Transverse colon (tissue), 4 donors: ENCODE measurements at regions not wholly inside any gene's neighbourhood (a gene's known extent, or its start where the extent isn't known, plus 50 kb on each side); places are given as distances from the start of the nearest gene placed in this dataset.

ENCODE experiments used
- DNase-seq: peaks from one replicate; pipeline ENCODE4 v3.0.0-alpha.2; 2019
- H3K27ac ChIP-seq, 4 donors: fragments of 200-600 bp; sonication (generic); 2 replicates each; pipeline ENCODE4 v1.5.1; 2016 to 2018; ENCODE audit warnings: inconsistent platforms in 4 of 4
- H3K27me3 ChIP-seq: fragments of 200-600 bp; sonication (generic); 2 replicates; pipeline ENCODE4 v1.5.1; 2017; ENCODE audit warnings: inconsistent platforms
- H3K36me3 ChIP-seq, 4 donors: fragments of 200-600 bp; sonication (generic); 2 replicates each; pipeline ENCODE4 v1.5.1; 2017 to 2019; ENCODE audit warnings: inconsistent platforms in 4 of 4
- H3K4me1 ChIP-seq, 4 donors: fragments of 200-600 bp; sonication (generic); 2 replicates each; pipeline ENCODE4 v1.5.1; 2017 to 2020; ENCODE audit warnings: inconsistent platforms in 4 of 4
- H3K4me3 ChIP-seq, 4 donors: fragments of 200-600 bp; sonication (generic); 1 replicate in 1 of 4; 2 replicates in 3 of 4; pipeline versions ENCODE4 v1.5.1 to v1.6.1; 2017 to 2019; ENCODE audit warnings: inconsistent platforms in 4 of 4
- H3K9me3 ChIP-seq, 2 donors: fragments of 200-600 bp; sonication (generic); 2 replicates each; pipeline ENCODE4 v1.5.1; 2017 to 2019; ENCODE audit warnings: inconsistent platforms in 2 of 2
- CTCF ChIP-seq, 5 experiments: fragments of 200-600 bp in 3 of 5; fragments of 450-650 bp in 2 of 5; sonication (generic) in 3 of 5; IDR thresholded peaks; 1 replicate in 2 of 5; 2 replicates in 3 of 5; pipeline ENCODE4 v1.5.1; 2016 to 2017; ENCODE audit warnings: antibody characterized with exemption in 5 of 5, inconsistent platforms in 3 of 5, mild to moderate bottlenecking in 2 of 5, moderate library complexity in 1 of 5
- EP300 ChIP-seq: sonication (generic); formaldehyde crosslinking; IDR thresholded peaks from one replicate; pipeline ENCODE4 v1.6.1; 2017; ENCODE audit warnings: antibody characterized with exemption, low read depth
- POLR2A ChIP-seq: fragments of 450-650 bp; IDR thresholded peaks from one replicate; pipeline ENCODE4 v1.6.1; 2016; ENCODE audit warnings: antibody characterized with exemption, mild to moderate bottlenecking, moderate library complexity
- POLR2AphosphoS5 ChIP-seq, 3 donors: sonication (generic); formaldehyde crosslinking; IDR thresholded peaks; one replicate each; pipeline ENCODE4 v1.6.1; 2016; ENCODE audit warnings: antibody characterized with exemption in 3 of 3
- WGBS, 2 donors: methylation state at CpG; one replicate each; pipeline ENCODE4 v1.1.5; 2018; ENCODE audit warnings: low coverage in 1 of 2; 5-methylcytosine and 5-hydroxymethylcytosine counted together
- in situ Hi-C, 4 donors: fragments of 200-750 bp; cut with MboI; loops; one replicate each; pipeline versions ENCODE4 v1.15.0 to v1.15.1; 2017; ENCODE audit warnings: low sequenced_read_pairs in 3 of 4, low pct_ligation_motif_present in 1 of 4, low pct_unique_long_range_greater_than_20kb in 1 of 4
- intact Hi-C: fragments of 100-400 bp; cut with DNase I; formaldehyde crosslinking; loops from one replicate; pipeline ENCODE4 v1.15.1; 2023; ENCODE audit warnings: low total_unique reads

GRCh38 chr14:89504602-89505313, 87.7 kb upstream of the FOXN3 start:
- intact Hi-C loops = no loop called here
- H3K36me3 ChIP-seq = no peaks in the 10 kb centered on the region
- DNase-seq = no peak
- no peaks in the 10 kb centered on the region for H3K27me3 ChIP-seq
- WGBS, 2 donors = 79 to 80% methylated on average over 5 to 6 of the region's 6 CpGs
- no peak for TF ChIP-seq POLR2AphosphoS5 (IDR thresholded peaks at IDR 0.05)
- no peak for TF ChIP-seq CTCF (IDR thresholded peaks at IDR 0.05)
- TF ChIP-seq POLR2A = no peak
- no peak for TF ChIP-seq EP300
- H3K9me3 ChIP-seq = no peaks in the 10 kb centered on the region
- H3K4me1 ChIP-seq = peaks cover 0 to 8% (median 0%) of the 10 kb centered on the region in 4 donors
- no peak overlapping the region for H3K4me3 ChIP-seq
- no peak overlapping the region for H3K27ac ChIP-seq
- in situ Hi-C loops = no loop called here

DNA sequence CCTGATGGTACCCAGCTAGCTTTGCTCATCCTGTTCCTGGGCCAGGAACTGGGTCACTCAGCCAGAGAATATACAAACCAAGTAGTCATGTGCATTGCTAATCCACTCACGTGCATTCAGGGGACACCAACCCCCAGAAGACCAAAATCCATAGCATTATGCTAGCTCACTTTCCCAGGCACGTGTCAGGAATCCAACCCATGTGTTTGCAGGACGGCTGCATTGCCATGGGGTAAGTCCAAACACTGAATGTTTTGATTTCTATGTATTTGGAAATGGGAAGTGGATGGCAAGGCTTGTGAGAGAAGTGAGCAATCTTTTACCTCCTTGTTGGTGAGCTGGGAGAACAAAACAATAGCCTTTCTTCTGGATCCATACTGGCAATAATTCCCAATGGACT, 87.1 kb upstream of the FOXN3 start:
- in situ Hi-C loops = no loop called here
- no peaks in the 10 kb centered on the region for H3K36me3 ChIP-seq
- no peak for DNase-seq
- no peaks in the 10 kb centered on the region for H3K27me3 ChIP-seq
- intact Hi-C loops = no loop called here
- TF ChIP-seq POLR2A = no peak
- TF ChIP-seq CTCF (IDR thresholded peaks at IDR 0.05) = no peak
- TF ChIP-seq POLR2AphosphoS5 (IDR thresholded peaks at IDR 0.05) = no peak
- TF ChIP-seq EP300 = no peak
- no peak overlapping the region for H3K27ac ChIP-seq
- WGBS, 2 donors = 69% methylated on average over 3 of the region's 3 CpGs; no CpG with 5 or more reads in 1 of the 2 donors
- H3K4me1 ChIP-seq = peaks cover 0 to 8% (median 0%) of the 10 kb centered on the region in 4 donors
- no peak overlapping the region for H3K4me3 ChIP-seq
- no peaks in the 10 kb centered on the region for H3K9me3 ChIP-seq

DNA sequence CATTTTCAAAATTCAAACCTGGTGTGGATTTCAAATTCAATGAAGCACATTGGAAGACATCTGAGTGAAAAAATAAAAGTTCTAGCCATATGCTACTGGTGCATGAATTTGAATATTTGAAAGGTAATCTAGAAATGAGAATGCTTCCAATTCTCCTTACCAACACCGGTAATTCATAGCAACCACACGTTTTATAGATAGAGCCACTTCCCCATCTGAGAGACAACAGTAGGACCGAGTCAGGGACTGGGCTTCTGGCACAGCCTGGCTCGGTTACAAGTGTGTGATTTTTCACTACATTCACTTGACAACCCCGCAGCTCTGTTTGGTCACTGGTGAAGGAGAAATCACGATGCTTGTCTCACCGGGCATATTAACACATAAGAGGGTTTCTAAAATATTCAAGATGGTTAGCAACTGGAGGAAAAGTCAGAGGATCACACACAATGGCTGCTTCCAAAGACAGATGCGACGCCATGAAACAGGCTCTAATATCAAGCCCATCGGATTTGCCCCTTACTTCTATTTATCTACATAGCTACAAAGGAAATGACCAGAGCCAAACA, 86.5 kb upstream of the FOXN3 start:
- 78 to 86% methylated on average over 2 to 10 of the region's 10 CpGs for whole genome bisulfite sequencing, 2 donors
- intact Hi-C loops (no loop called here), in situ Hi-C loops (no loop called here)
- Histone ChIP-seq H3K27ac (no peak overlapping the region), H3K36me3 (no peaks in the 10 kb centered on the region), H3K27me3 (no peaks in the 10 kb centered on the region), H3K4me3 (no peak overlapping the region), H3K4me1 (peaks cover 0 to 6% (median 0%) of the 10 kb centered on the region in 4 donors), H3K9me3 (no peaks in the 10 kb centered on the region)
- no peak for TF ChIP-seq CTCF (IDR thresholded peaks at IDR 0.05)
- TF ChIP-seq POLR2A = no peak
- no peak for TF ChIP-seq EP300
- no peak for TF ChIP-seq POLR2AphosphoS5 (IDR thresholded peaks at IDR 0.05)
- DNase-seq = no peak

GRCh38 chr14:89502966-89503365, 85.9 kb upstream of the FOXN3 start:
- WGBS, 2 donors = 63 to 75% methylated on average over 3 to 5 of the region's 5 CpGs
- H3K36me3 ChIP-seq = no peaks in the 10 kb centered on the region
- no peak overlapping the region for H3K27ac ChIP-seq
- no peak for DNase-seq
- H3K9me3 ChIP-seq = no peaks in the 10 kb centered on the region
- TF ChIP-seq POLR2A = no peak
- TF ChIP-seq CTCF (IDR thresholded peaks at IDR 0.05) = no peak
- no peak for TF ChIP-seq POLR2AphosphoS5 (IDR thresholded peaks at IDR 0.05)
- TF ChIP-seq EP300 = no peak
- H3K4me3 ChIP-seq = no peak overlapping the region
- H3K4me1 ChIP-seq = peaks cover 0 to 6% (median 0%) of the 10 kb centered on the region in 4 donors
- intact Hi-C loops (no loop called here), in situ Hi-C loops (no loop called here)
- H3K27me3 ChIP-seq = no peaks in the 10 kb centered on the region
